PC-3 (cell line): ENCODE measurements at regions not wholly inside any gene's neighbourhood (a gene's known extent, or its start where the extent isn't known, plus 50 kb on each side); places are given as distances from the start of the nearest gene placed in this dataset.

Experiments used
- ATAC-seq: fragments of 200-7000 bp; cut with Tn5 transposase; 2 replicates; pipeline ENCODE4 v1.9.1; 2020; ENCODE audit warnings: mild to moderate bottlenecking, moderate library complexity
- BruUV-seq: library from RNA; stranded (reverse); fragments of 400-500 nt; replicated peaks from 2 replicates; lab custom pipeline; 2021; lab: Mats Ljungman, UMichigan
- CTCF ChIA-PET: fragments of 300-600 bp; sonication (Branson Sonifier 250); formaldehyde crosslinking; loops from one replicate; lab custom pipeline; 2022; ENCODE audit warnings: antibody characterized with exemption; lab: Charles Lee
- POLR2A ChIA-PET: fragments of 300-600 bp; sonication (Branson Sonifier 250); formaldehyde crosslinking; loops from one replicate; lab custom pipeline; 2022; ENCODE audit warnings: antibody characterized with exemption; ENCODE audit not compliant: unreplicated experiment; lab: Charles Lee
- DNase-seq: peaks from one replicate; pipeline ENCODE4 v3.0.0-alpha.2; 2015
- H2AFZ ChIP-seq: fragments of 300-600 bp; sonication (generic); 2 replicates; pipeline ENCODE4 v1.6.0; 2016; ENCODE audit warnings: antibody characterized with exemption, low read length
- H3F3A ChIP-seq: fragments of 300-600 bp; sonication (generic); one replicate; pipeline ENCODE4 v1.6.0; 2017; ENCODE audit warnings: antibody characterized with exemption, low read length, control low read depth, mild to moderate bottlenecking; ENCODE audit not compliant: unreplicated experiment
- H3K27ac ChIP-seq: fragments of 300-600 bp; sonication (generic); 2 replicates; pipeline ENCODE4 v1.5.1; 2016; ENCODE audit warnings: mild to moderate bottlenecking, low read length
- H3K27me3 ChIP-seq: fragments of 300-600 bp; sonication (generic); 2 replicates; pipeline ENCODE4 v1.6.1; 2016; ENCODE audit warnings: low read length, mixed read lengths
- H3K36me3 ChIP-seq: fragments of 300-600 bp; sonication (generic); 2 replicates; pipeline ENCODE4 v1.6.1; 2016; ENCODE audit warnings: low read depth, mixed run types, low read length, mixed read lengths
- H3K4me1 ChIP-seq: fragments of 300-600 bp; sonication (generic); 2 replicates; pipeline ENCODE4 v1.5.1; 2016; ENCODE audit warnings: low read length; ENCODE audit not compliant: insufficient read depth
- H3K4me2 ChIP-seq: fragments of 300-600 bp; sonication (generic); 2 replicates; pipeline ENCODE4 v1.6.0; 2016; ENCODE audit warnings: low read length
- H3K4me3 ChIP-seq: fragments of 300-600 bp; sonication (generic); 2 replicates; pipeline ENCODE4 v1.5.1; 2016; ENCODE audit warnings: mild to moderate bottlenecking, low read length, mixed read lengths
- H3K79me2 ChIP-seq: fragments of 300-600 bp; sonication (generic); 2 replicates; pipeline ENCODE4 v1.6.1; 2017; ENCODE audit warnings: low read length, mixed read lengths
- H3K9ac ChIP-seq: fragments of 300-600 bp; sonication (generic); 2 replicates; pipeline ENCODE4 v1.6.0; 2016; ENCODE audit warnings: mild to moderate bottlenecking, low read length
- H3K9me2 ChIP-seq: fragments of 300-600 bp; sonication (generic); replicated peaks from 2 replicates; pipeline ENCODE4 v1.6.1; 2016; ENCODE audit warnings: mixed run types, low read length, mixed read lengths
- H3K9me3 ChIP-seq: fragments of 300-600 bp; sonication (generic); 2 replicates; pipeline ENCODE4 v1.6.1; 2016; ENCODE audit warnings: low read length, mixed read lengths
- H4K20me1 ChIP-seq: fragments of 300-600 bp; sonication (generic); 2 replicates; pipeline ENCODE4 v1.6.1; 2016; ENCODE audit warnings: low read length, mixed read lengths
- CTCF ChIP-seq: fragments of 300-600 bp; sonication (generic); conservative IDR thresholded peaks from 2 replicates; pipeline ENCODE4 v1.5.1; 2017; ENCODE audit warnings: antibody characterized with exemption, low read depth, mild to moderate bottlenecking, low read length
- EZH2 ChIP-seq: fragments of 300-600 bp; sonication (generic); IDR thresholded peaks from one replicate; pipeline ENCODE4 v1.6.1; 2017; ENCODE audit warnings: antibody characterized with exemption, mild to moderate bottlenecking, low read length; ENCODE audit not compliant: unreplicated experiment
- EZH2phosphoT487 ChIP-seq: fragments of 300-600 bp; sonication (generic); IDR thresholded peaks from 2 replicates; pipeline ENCODE4 v1.6.1; 2018; ENCODE audit warnings: mild to moderate bottlenecking, antibody characterized with exemption, low read length, borderline replicate concordance
- intact Hi-C: fragments of 100-400 bp; cut with micrococcal nuclease; formaldehyde crosslinking; loops from 2 replicates; pipeline ENCODE4 v1.9.0; 2023

- H3K4me2 ChIP-seq, result no peak overlapping the region
- H3K9me2 ChIP-seq, result no peaks in the 10 kb centered on the region
- no peak overlapping the region for H3K4me3 ChIP-seq
- DNase-seq (no peak), ATAC-seq (no peak)
- ChIA-PET CTCF (no interaction called here), POLR2A (no interaction called here)
- H3K79me2 ChIP-seq, result no peaks in the 10 kb centered on the region
- H3K27me3 ChIP-seq, result no peaks in the 10 kb centered on the region
- H3K4me1 ChIP-seq, result no peaks in the 10 kb centered on the region
- H3K27ac ChIP-seq, result no peak overlapping the region
- no TSS peak for BruUV-seq
- H3K9me3 ChIP-seq, result no peaks in the 10 kb centered on the region
- no peak overlapping the region for H2AFZ ChIP-seq
- intact Hi-C loops, result no loop called here
- H4K20me1 ChIP-seq, result no peaks in the 10 kb centered on the region
- no peak for TF ChIP-seq EZH2phosphoT487
- TF ChIP-seq EZH2, result no peak
- TF ChIP-seq CTCF, result no peak
- no peak overlapping the region for H3K9ac ChIP-seq
- no peaks in the 10 kb centered on the region for H3K36me3 ChIP-seq
- H3F3A ChIP-seq, result no peaks in the 10 kb centered on the region
Measured at GRCh38 chr2:241978670-241979069, 109.1 kb downstream of the RTP5 start.

- POLR2A ChIA-PET, result no interaction called here
Measured at GRCh38 chr2:241980193-241980592, 110.7 kb downstream of the RTP5 start.

More at GRCh38 chr2:241980193-241980592, 110.7 kb downstream of the RTP5 start:
- H3K9ac ChIP-seq, result no peak overlapping the region
- DNase-seq (no peak), ATAC-seq (no peak)
- H3K27me3 ChIP-seq, result no peaks in the 10 kb centered on the region
- TF ChIP-seq EZH2, result no peak
- no peak for TF ChIP-seq CTCF
- TF ChIP-seq EZH2phosphoT487, result no peak
- H3K9me3 ChIP-seq, result no peaks in the 10 kb centered on the region
- H3K79me2 ChIP-seq, result no peaks in the 10 kb centered on the region
- H4K20me1 ChIP-seq, result no peaks in the 10 kb centered on the region
- H3K4me3 ChIP-seq, result no peak overlapping the region
- BruUV-seq, result no TSS peak
- H3K36me3 ChIP-seq, result no peaks in the 10 kb centered on the region
- H3K4me1 ChIP-seq, result no peaks in the 10 kb centered on the region
- no peak overlapping the region for H3K4me2 ChIP-seq
- no peaks in the 10 kb centered on the region for H3K9me2 ChIP-seq
- no peak overlapping the region for H2AFZ ChIP-seq
- no peaks in the 10 kb centered on the region for H3F3A ChIP-seq
- intact Hi-C loops, result no loop called here
- CTCF ChIA-PET, result no interaction called here
- no peak overlapping the region for H3K27ac ChIP-seq
